GM12892 (cell line): ENCODE measurements at regions not wholly inside any gene's neighbourhood (a gene's known extent, or its start where the extent isn't known, plus 50 kb on each side); places are given as distances from the start of the nearest gene placed in this dataset.

Source experiments
- POLR2A ChIP-seq: IDR thresholded peaks from 2 replicates; pipeline ENCODE4 v1.6.1; 2011; ENCODE audit warnings: low read depth, low read length, control low read depth
- POLR2AphosphoS5 ChIP-seq: IDR thresholded peaks from 2 replicates; pipeline ENCODE4 v1.6.1; 2011; ENCODE audit warnings: low read depth, low read length, control low read depth

GRCh38 chr10:29756451-29756850, 121.7 kb upstream of the SVIL start:
- TF ChIP-seq POLR2AphosphoS5, result no peak
- TF ChIP-seq POLR2A, result no peak
